ENCODE measurements at regions not wholly inside any gene's neighbourhood (a gene's known extent, or its start where the extent isn't known, plus 50 kb on each side); places are given as distances from the start of the nearest gene placed in this dataset.

DNA sequence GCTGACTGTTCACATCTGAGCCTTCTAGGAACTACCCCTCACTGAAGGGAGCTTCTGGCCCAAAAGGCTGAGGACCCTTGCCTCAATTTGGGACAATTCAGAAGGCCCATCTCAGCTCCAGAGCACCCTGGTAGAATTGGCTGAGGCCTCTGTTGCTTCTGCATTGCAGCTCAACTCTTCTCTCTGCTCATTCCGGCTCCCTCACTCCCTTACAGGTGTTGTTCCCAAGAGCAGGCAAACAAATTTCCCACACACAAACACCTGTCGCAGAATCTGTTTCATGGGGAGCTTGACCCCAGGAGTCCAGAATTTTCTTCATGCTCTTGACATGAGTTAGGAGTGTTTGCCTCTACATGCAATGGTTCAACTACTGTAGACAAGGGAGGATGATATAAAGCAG is 78.7 kb downstream of the CRYGS start:
- no peak overlapping the region for H3K4me3 ChIP-seq (ENCODE audit: low read depth, low read length)
- no peak for DNase-seq (ENCODE audit: low read depth)
- TF ChIP-seq, protein P1, sequence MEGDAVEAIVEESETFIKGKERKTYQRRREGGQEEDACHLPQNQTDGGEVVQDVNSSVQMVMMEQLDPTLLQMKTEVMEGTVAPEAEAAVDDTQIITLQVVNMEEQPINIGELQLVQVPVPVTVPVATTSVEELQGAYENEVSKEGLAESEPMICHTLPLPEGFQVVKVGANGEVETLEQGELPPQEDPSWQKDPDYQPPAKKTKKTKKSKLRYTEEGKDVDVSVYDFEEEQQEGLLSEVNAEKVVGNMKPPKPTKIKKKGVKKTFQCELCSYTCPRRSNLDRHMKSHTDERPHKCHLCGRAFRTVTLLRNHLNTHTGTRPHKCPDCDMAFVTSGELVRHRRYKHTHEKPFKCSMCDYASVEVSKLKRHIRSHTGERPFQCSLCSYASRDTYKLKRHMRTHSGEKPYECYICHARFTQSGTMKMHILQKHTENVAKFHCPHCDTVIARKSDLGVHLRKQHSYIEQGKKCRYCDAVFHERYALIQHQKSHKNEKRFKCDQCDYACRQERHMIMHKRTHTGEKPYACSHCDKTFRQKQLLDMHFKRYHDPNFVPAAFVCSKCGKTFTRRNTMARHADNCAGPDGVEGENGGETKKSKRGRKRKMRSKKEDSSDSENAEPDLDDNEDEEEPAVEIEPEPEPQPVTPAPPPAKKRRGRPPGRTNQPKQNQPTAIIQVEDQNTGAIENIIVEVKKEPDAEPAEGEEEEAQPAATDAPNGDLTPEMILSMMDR (IDR thresholded peaks at IDR 0.05; ENCODE audit: insufficient read depth, low read length): no peak

DNA sequence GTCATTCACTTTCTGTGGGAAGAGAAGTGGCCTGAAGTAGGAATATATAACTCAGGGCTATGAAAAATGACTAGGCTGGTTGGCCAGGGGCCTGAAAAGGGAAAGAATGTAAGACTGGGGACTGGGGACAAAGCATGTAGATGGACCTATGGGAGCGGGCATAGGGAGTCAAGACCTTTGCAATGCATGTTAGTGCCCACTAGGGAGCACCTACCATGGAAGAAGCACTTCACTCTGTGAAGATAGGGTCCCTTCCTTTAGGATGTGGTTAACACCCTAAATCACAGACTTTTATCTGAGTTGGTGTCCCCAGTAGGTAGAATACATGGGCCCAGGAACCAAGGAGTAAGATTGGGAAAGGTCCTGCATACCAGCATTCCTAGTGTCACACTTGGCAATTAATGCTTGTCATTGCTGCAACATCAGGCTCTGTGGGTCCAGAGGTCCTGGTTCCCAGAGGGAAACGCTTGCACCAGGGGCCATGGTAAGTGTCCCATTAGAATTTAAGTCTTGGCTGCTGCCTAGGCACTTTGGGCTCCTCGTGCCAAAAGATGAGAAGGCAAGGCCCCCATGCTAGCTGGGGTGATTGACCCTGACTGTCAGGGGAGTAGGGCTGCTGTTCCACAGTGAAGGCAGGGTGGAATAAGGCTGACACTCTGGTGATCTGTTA is 79.6 kb downstream of the CRYGS start:
- no peak for DNase-seq (ENCODE audit: low read depth)
- H3K4me3 ChIP-seq (ENCODE audit: low read depth, low read length): no peak overlapping the region
- TF ChIP-seq, protein P1 (IDR thresholded peaks at IDR 0.05; ENCODE audit: insufficient read depth, low read length): no peak

DNA sequence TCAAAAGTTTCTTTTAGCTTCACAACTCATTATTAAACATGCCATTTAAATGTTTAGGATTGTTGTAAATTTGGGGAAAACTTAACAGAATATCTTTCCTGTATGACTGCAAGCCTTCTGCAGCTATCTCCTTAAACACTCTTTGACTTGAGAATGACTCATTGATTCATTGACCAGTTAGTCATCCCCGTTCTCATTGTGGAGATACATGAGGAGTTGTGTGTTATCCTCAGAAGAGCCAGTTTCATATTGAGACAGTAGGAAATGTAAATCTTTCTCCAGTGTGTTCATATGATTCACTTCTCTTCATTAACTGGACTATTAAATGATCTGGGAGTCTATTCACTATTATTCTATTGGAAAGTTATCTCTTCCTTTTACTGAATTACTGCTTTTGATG is 83.0 kb downstream of the CRYGS start:
- DNase-seq (ENCODE audit: low read depth): peak; percentile 40
- H3K4me3 ChIP-seq (ENCODE audit: low read depth, low read length): no peak overlapping the region
- TF ChIP-seq, protein P1 (IDR thresholded peaks at IDR 0.05; ENCODE audit: insufficient read depth, low read length): no peak

DNA sequence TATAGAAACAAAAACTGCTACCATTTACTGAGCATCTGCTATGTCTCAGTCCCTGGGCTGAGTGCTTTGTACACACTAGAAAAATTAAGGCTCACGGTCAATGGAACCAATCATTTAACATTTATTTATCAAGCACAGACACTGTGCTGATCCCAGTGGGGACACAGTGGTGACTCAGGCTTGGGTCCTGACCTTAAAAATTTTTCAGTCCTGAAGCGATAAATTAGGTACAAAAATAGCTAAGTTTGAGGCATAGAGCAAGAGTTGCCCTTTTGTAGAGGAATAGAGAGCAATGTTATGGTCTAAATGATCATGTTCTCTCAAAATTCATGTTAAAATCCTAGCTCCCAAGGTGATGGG is 85.1 kb downstream of the CRYGS start:
- TF ChIP-seq, protein P1 (IDR thresholded peaks at IDR 0.05; ENCODE audit: insufficient read depth, low read length): no peak
- DNase-seq (ENCODE audit: low read depth): no peak
- H3K4me3 ChIP-seq (ENCODE audit: low read depth, low read length): no peak overlapping the region

DNA sequence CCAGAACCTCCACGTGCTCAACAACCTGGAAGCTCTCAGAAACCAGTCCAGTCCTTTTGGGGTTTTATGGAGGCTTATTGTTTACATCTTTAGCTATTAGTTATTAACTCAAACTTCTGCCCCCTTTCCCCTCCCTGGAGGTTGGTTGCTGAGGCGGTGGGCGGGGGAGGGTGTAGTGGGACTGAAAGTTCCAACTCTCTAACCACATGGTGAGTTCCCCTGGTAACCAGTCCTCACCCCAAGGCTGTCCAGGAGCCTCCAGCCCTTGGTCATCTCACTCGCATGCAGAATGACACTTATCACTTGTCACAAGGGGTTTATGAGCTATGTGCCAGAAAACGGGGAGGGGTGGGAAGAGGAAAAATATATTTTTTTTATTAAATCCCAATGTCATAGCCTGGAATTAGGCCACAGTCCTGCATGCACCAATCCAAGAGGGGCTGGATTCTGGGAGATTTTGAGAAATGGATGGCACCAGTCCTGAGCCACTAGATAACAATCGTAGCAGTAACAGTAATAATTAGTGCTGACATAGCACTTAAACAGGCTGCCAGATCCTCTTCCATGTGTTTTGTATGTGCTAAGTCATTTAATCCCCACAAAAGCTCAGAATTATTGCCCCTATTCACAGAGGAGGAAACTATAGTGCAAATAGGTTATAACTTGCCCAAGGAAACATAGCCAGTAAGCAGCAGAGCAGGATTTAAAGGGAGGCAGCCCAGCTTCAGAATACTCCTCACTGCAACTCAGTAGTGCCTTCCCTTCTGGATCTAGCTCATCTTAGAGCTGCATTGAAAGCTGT is 85.7 kb downstream of the CRYGS start:
- DNase-seq (ENCODE audit: low read depth): no peak
- TF ChIP-seq, protein P1 (IDR thresholded peaks at IDR 0.05; ENCODE audit: insufficient read depth, low read length): no peak

DNA sequence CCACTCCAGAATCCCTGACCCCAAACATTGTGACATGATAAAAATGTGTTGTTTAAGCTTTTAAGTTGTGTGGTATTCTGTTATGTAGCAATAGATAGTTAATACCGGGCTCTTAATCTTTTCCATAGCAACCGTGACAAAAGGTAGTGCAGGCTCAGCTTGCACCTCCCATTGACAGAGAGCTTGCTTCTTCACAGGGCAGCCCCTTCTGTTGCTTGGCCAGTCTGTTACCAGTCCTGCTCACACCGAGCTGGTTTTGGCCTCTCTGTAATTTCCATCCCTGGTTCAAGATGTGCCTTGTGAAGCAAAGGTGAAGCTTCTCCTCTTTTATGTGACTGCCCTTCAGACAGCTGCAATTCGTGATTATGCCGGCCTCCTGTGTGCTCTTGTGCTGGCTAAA is 86.9 kb downstream of the CRYGS start:
- H3K4me3 ChIP-seq (ENCODE audit: low read depth, low read length): no peak overlapping the region
- TF ChIP-seq, protein P1 (IDR thresholded peaks at IDR 0.05; ENCODE audit: insufficient read depth, low read length): no peak
- DNase-seq (ENCODE audit: low read depth): no peak

More for the DNA sequence above, 85.7 kb downstream of the CRYGS start:
- no peak overlapping the region for H3K4me3 ChIP-seq (ENCODE audit: low read depth, low read length)

Measured in fibroblast of the aortic adventitia (primary cell).